Ishikawa (cell line): ENCODE measurements at regions not wholly inside any gene's neighbourhood (a gene's known extent, or its start where the extent isn't known, plus 50 kb on each side); places are given as distances from the start of the nearest gene placed in this dataset.

ENCODE experiments used
- CEBPB ChIP-seq: IDR thresholded peaks from 2 replicates; pipeline ENCODE4 v1.6.1; 2012
- CREB1 ChIP-seq: IDR thresholded peaks from 2 replicates; pipeline ENCODE4 v1.6.1; 2012; ENCODE audit warnings: low read depth
- MAX ChIP-seq: IDR thresholded peaks from 2 replicates; pipeline ENCODE4 v1.6.1; 2012
- RAD21 ChIP-seq: IDR thresholded peaks from 2 replicates; pipeline ENCODE4 v1.6.1; 2012; ENCODE audit warnings: low read depth
- REST ChIP-seq: IDR thresholded peaks from 2 replicates; pipeline ENCODE4 v1.6.1; 2012; ENCODE audit warnings: low read depth, mild to moderate bottlenecking

- TF ChIP-seq CEBPB (no peak), REST (no peak), CREB1 (no peak), RAD21 (no peak), MAX (no peak)
These were observed 176.0 kb downstream of the ZNF608 start for GRCh38 chr5:124570285-124571035.
